T-helper 1 cell treated with Interleukin-12 subunit alpha and Interleukin-12 subunit beta and Interleukin-4 antibody, amounts not matched to agents 30 μg/mL and 1 μg/mL, for 36 hours (primary cell): ENCODE measurements at regions not wholly inside any gene's neighbourhood (a gene's known extent, or its start where the extent isn't known, plus 50 kb on each side); places are given as distances from the start of the nearest gene placed in this dataset.
"Not testable (repeated sequence)": the region's sequence is repeated elsewhere in the genome, so short reads cannot be mapped to it uniquely, and the experiment has no call there.

Experiments
- H3K27ac Mint-ChIP-seq: one replicate; pipeline ENCODE4 v1.8.0; 2021; ENCODE audit warnings: mild to moderate bottlenecking, mixed read lengths
- H3K27me3 Mint-ChIP-seq: one replicate; pipeline ENCODE4 v1.8.0; 2021; ENCODE audit warnings: low read depth, mixed read lengths
- H3K36me3 Mint-ChIP-seq: one replicate; pipeline ENCODE4 v1.8.0; 2021; ENCODE audit warnings: low read depth, mixed read lengths
- H3K4me1 Mint-ChIP-seq: one replicate; pipeline ENCODE4 v1.8.0; 2021; ENCODE audit warnings: low read depth, mixed read lengths
- H3K4me3 Mint-ChIP-seq: one replicate; pipeline ENCODE4 v1.8.0; 2021; ENCODE audit warnings: mild to moderate bottlenecking, moderate library complexity, mixed read lengths
- H3K9me3 Mint-ChIP-seq: one replicate; pipeline ENCODE4 v1.8.0; 2021; ENCODE audit warnings: mixed read lengths

DNA sequence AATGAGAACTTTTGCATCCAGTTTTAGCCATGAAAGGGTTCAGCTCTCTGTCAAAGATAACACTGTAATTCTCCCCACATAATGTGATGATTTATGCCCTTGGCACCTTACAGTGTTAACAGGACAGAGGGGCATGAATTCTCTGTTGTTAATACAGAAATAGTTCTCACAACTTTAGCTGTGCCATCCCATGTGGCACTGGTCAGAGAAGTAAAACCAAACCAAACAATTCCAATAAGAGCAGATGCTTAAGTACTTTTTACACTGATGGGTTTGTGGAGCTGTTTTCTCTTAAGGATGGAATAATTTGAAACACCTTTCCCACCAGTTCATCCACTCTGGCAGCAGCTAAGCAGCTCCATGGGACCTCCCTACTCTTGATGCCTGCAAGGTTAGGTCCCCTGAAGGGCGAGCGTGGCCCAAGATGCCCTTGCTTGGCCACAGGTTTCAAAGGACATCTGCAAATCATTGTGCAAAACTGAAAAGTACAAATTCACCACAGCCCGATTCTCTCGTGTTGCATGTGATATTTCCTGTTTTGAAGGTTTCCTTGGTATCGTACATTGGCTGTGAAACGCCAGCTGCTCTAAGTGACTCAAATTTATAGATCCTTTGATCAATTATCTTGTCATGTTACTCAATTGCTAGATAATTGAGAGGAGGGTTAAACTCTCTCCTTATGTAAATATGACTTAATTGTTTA is 82.5 kb upstream of the CREB5 start:
- H3K27me3 Mint-ChIP-seq, result peaks cover 11% of the 10 kb centered on the region
- no peak overlapping the region for H3K27ac Mint-ChIP-seq
- H3K9me3 Mint-ChIP-seq, result peaks cover 6% of the 10 kb centered on the region
- H3K36me3 Mint-ChIP-seq, result no peaks in the 10 kb centered on the region
- peak overlapping the region; percentile 41 for H3K4me3 Mint-ChIP-seq
- H3K4me1 Mint-ChIP-seq, result peaks cover 17% of the 10 kb centered on the region

DNA sequence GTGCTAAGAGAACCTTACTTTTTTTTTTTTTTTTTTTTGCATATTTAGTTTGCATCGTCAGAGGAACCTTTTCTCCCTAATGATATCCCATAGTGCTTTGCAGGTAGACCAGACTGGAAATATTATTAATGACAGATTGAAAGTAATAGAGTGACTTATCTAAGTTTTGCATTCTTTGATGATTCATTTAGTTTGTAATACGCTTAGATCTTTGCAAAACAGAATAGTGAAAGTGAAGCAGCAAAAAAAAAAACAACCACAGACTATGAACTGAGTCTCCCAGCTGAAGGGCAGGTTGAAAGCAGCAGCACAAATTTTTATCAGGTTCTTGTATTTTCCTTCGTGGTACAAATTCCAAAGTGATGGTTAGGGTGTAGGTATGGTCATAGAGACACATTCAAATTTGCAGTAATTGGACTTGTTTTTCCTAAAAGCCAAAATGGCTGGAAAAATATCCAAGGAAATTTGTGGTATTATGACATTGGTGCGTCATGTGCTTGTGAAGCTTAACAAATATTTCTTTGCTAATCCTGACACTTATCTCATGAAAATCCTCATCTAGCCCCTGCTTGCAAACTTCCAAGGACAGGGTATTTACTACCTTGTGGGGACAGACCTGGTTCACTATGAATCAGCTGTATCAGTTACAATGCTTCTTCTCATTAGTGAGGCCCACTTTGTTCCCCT is 81.8 kb upstream of the CREB5 start:
- Mint-ChIP-seq H3K36me3 (no peaks in the 10 kb centered on the region), H3K9me3 (peaks cover 6% of the 10 kb centered on the region), H3K27me3 (peaks cover 11% of the 10 kb centered on the region), H3K4me3 (peak overlapping the region; percentile 41), H3K4me1 (peaks cover 17% of the 10 kb centered on the region), H3K27ac (no peak overlapping the region)

GRCh38 chr7:28332046-28332445 is 80.3 kb upstream of the CREB5 start:
- Mint-ChIP-seq H3K4me1 (peaks cover 17% of the 10 kb centered on the region), H3K27ac (no peak overlapping the region), H3K4me3 (no peak overlapping the region), H3K36me3 (no peaks in the 10 kb centered on the region), H3K9me3 (peaks cover 6% of the 10 kb centered on the region), H3K27me3 (peaks cover 11% of the 10 kb centered on the region)

DNA sequence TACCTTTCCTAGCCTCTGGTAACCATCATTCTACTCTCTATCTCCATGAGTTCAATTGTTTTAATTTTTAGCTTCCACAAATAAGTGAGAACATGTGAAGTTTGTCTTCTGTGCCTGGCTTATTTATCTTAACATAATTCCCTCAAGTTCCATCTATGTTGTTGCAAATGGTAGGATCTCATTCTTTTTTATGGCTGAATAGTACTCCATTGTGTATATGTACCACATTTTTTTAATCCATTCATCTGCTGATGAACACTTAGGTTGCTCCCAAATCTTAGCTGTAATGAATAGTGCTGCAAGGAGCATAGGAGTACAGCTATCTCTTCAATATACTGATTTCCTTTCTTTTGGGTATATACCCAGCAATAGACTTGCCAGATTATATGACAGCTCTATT is 78.8 kb upstream of the CREB5 start:
- H3K9me3 Mint-ChIP-seq, H3K4me3 Mint-ChIP-seq, H3K36me3 Mint-ChIP-seq, H3K27ac Mint-ChIP-seq: not testable (repeated sequence)
- peaks cover 11% of the 10 kb centered on the region for H3K4me1 Mint-ChIP-seq
- peaks cover 15% of the 10 kb centered on the region for H3K27me3 Mint-ChIP-seq

- Mint-ChIP-seq H3K36me3 (no peaks in the 10 kb centered on the region), H3K4me3 (no peak overlapping the region), H3K4me1 (no peaks in the 10 kb centered on the region), H3K27ac (no peak overlapping the region), H3K9me3 (peaks cover 8% of the 10 kb centered on the region), H3K27me3 (peaks cover 18% of the 10 kb centered on the region)
Observed at GRCh38 chr7:28336806-28337205, 75.5 kb upstream of the CREB5 start.

DNA sequence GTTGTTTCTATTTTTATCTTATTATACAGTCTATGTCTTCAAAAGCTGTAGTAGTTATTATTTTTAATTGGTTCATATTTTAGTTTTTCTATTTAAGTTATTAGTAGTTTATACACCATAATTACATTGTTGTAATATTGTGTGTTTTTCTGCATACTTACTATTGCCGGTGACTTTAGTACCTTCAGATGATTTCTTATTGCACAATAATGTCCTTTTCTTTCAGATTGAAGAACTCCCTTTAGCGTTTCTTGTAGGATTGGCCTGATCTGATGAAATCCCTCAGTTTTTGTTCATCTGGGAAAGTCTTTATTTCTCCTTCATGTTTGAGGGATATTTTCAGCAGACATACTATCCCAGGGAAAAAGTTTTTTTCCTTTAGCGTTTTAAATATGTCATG is 74.3 kb upstream of the CREB5 start:
- H3K36me3 Mint-ChIP-seq, result no peaks in the 10 kb centered on the region
- H3K4me1 Mint-ChIP-seq, result no peaks in the 10 kb centered on the region
- H3K9me3 Mint-ChIP-seq, result peaks cover 8% of the 10 kb centered on the region
- H3K27me3 Mint-ChIP-seq, result peaks cover 18% of the 10 kb centered on the region
- H3K4me3 Mint-ChIP-seq, result no peak overlapping the region
- no peak overlapping the region for H3K27ac Mint-ChIP-seq

DNA sequence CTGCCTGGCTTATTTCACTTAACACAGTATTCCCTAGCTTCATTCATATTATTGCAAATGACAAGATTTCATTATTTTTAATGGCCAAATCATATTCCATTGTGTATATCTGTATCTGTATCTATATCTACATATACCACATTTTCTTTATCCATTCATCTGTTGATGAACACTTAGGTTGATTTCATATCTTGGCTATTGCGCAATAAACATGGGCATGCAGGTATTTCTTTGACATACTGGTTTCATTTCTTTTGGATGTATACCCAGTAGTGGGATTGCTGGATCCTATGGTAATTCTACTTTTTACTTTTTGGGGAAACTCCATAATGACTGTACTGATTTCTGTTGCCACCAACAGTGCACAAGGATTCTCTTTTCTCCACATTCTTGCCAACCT is 68.9 kb upstream of the CREB5 start:
- H3K27me3 Mint-ChIP-seq, result peaks cover 4% of the 10 kb centered on the region
- H3K27ac Mint-ChIP-seq, result no peak overlapping the region
- no peaks in the 10 kb centered on the region for H3K36me3 Mint-ChIP-seq
- H3K4me3 Mint-ChIP-seq, result no peak overlapping the region
- H3K9me3 Mint-ChIP-seq, result peaks cover 4% of the 10 kb centered on the region
- H3K4me1 Mint-ChIP-seq, result no peaks in the 10 kb centered on the region

GRCh38 chr7:28346256-28346655 is 66.1 kb upstream of the CREB5 start:
- no peaks in the 10 kb centered on the region for H3K9me3 Mint-ChIP-seq
- peaks cover 11% of the 10 kb centered on the region for H3K27me3 Mint-ChIP-seq
- H3K36me3 Mint-ChIP-seq, result no peaks in the 10 kb centered on the region
- no peak overlapping the region for H3K4me3 Mint-ChIP-seq
- no peak overlapping the region for H3K27ac Mint-ChIP-seq
- H3K4me1 Mint-ChIP-seq, result no peaks in the 10 kb centered on the region

- Mint-ChIP-seq H3K4me1 (no peaks in the 10 kb centered on the region), H3K27ac (no peak overlapping the region), H3K27me3 (peaks cover 11% of the 10 kb centered on the region), H3K9me3 (no peaks in the 10 kb centered on the region), H3K36me3 (no peaks in the 10 kb centered on the region), H3K4me3 (no peak overlapping the region)
Observed at GRCh38 chr7:28346676-28347363, 65.5 kb upstream of the CREB5 start.

DNA sequence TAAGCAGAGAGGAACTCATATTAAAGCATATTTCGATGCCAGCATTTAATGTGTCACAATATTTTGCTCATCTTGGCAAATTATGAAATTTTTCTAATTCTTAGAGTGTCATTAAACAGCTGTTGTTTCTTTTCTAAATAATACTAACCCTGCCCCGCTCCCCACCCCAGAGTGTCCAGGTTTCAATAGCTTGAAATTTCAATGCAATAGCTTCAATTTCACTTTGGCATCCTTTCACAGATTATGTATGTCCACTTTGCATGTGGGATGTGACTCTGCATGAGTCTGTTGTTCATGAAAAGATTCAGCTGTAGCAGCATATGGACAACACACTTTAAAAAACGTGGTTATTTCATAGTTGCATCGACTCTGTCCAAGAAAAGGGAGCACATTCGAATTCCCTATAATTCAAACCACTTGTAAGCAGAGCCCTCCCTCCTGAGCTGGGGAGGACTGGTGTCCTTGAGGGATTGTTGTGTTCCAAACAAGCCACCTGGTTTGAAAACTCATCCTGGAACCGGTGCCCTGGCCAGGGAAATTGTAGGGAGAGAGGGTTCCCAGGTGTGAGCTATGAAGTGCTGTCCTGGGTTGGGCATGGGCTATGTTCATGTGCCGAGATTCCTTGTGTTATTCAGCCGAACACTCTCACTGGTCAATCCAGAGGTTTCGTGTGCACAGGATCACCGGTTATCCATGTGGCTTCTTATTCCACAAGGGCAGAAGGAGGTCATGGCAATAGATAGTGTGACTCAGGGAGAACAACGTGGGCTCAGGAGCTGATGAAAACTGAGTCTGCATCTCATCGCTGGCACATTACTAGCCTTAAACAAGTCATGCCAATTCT is 64.6 kb upstream of the CREB5 start:
- H3K4me3 Mint-ChIP-seq, result no peak overlapping the region
- no peaks in the 10 kb centered on the region for H3K36me3 Mint-ChIP-seq
- peaks cover 11% of the 10 kb centered on the region for H3K27me3 Mint-ChIP-seq
- no peaks in the 10 kb centered on the region for H3K9me3 Mint-ChIP-seq
- H3K27ac Mint-ChIP-seq, result no peak overlapping the region
- H3K4me1 Mint-ChIP-seq, result no peaks in the 10 kb centered on the region

DNA sequence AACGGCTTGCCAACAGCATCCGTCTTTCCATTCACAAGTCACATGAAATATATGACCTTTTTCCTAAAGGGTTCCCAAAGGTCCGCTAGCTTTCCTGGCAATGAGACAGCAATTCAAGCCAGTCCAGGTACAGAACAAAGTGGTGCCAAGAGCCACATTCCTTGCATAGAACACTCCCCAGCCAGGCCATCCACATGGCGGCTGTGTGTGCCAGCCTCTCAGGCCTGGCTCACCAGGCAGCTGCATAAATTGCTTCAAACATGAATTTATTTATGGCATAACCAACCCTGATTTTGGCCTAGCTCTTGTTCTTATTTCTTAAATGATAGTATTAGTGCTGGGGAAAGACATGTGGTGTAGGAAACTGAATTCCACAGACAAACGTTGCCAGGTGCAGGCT is 63.7 kb upstream of the CREB5 start:
- H3K4me1 Mint-ChIP-seq, result no peaks in the 10 kb centered on the region
- no peak overlapping the region for H3K27ac Mint-ChIP-seq
- H3K27me3 Mint-ChIP-seq, result peaks cover 11% of the 10 kb centered on the region
- no peaks in the 10 kb centered on the region for H3K9me3 Mint-ChIP-seq
- no peaks in the 10 kb centered on the region for H3K36me3 Mint-ChIP-seq
- no peak overlapping the region for H3K4me3 Mint-ChIP-seq

DNA sequence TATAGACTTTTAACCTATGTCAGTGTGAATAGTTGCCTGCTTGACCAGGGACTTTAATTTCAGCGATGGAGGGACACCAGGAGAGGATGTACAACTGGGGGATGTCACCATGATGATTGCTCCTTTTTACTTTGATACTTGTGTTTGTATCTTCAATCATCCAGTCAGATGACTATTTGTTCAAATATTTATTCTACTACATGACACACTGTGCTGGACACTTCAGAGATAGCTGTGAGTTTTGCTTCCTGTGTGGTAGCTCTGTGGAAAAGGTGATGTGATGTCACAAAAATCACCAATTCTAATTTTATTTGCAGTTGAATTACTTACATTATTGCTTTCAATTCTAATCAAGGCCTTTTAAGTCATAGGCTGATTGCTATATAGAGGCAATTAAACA is 62.7 kb upstream of the CREB5 start:
- H3K36me3 Mint-ChIP-seq, result no peaks in the 10 kb centered on the region
- no peaks in the 10 kb centered on the region for H3K4me1 Mint-ChIP-seq
- no peak overlapping the region for H3K27ac Mint-ChIP-seq

GRCh38 chr7:28350662-28351061 is 61.7 kb upstream of the CREB5 start:
- Mint-ChIP-seq H3K27ac (no peak overlapping the region), H3K4me1 (no peaks in the 10 kb centered on the region), H3K36me3 (no peaks in the 10 kb centered on the region), H3K27me3 (peaks cover 11% of the 10 kb centered on the region), H3K9me3 (no peaks in the 10 kb centered on the region), H3K4me3 (no peak overlapping the region)

More for the DNA sequence above, 62.7 kb upstream of the CREB5 start:
- H3K27me3 Mint-ChIP-seq, result peaks cover 11% of the 10 kb centered on the region
- no peaks in the 10 kb centered on the region for H3K9me3 Mint-ChIP-seq
- no peak overlapping the region for H3K4me3 Mint-ChIP-seq

DNA sequence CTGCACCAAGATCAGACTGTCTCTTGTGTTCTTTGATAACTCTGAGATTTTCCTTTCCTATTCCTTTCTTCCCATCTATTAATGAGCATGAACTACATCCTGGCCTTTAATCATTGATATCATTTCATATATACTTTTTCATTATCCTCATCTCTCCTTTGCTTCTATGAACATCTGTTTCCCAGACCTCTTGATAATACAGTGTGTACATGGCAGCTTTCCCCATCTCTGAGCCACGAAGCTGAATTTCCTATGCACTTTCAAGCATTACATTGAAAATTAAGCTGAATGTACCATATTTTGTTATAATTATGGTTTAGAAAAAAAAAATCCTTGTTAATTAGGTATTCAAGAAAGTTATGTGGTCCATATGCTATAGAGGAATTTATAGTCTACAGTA is 60.9 kb upstream of the CREB5 start:
- no peak overlapping the region for H3K4me3 Mint-ChIP-seq
- no peaks in the 10 kb centered on the region for H3K4me1 Mint-ChIP-seq
- peaks cover 11% of the 10 kb centered on the region for H3K27me3 Mint-ChIP-seq
- H3K27ac Mint-ChIP-seq, result no peak overlapping the region
- no peaks in the 10 kb centered on the region for H3K36me3 Mint-ChIP-seq
- H3K9me3 Mint-ChIP-seq, result no peaks in the 10 kb centered on the region
